Duodenal mucosa (tissue), 2 donors: ENCODE measurements at regions not wholly inside any gene's neighbourhood (a gene's known extent, or its start where the extent isn't known, plus 50 kb on each side); places are given as distances from the start of the nearest gene placed in this dataset.

Experiments
- H3K27ac ChIP-seq: one replicate; pipeline ENCODE4 v1.7.0; 2013; ENCODE audit warnings: low read depth, low read length
- H3K27me3 ChIP-seq, 2 donors: one replicate each; pipeline ENCODE4 v1.7.0; 2013; ENCODE audit warnings: low read length in 2 of 2, control low read depth in 1 of 2; ENCODE audit not compliant: insufficient read depth in 2 of 2, control insufficient read depth in 1 of 2
- H3K36me3 ChIP-seq, 2 donors: one replicate each; pipeline ENCODE4 v1.7.0; 2013; ENCODE audit warnings: low read length in 2 of 2, control low read depth in 1 of 2; ENCODE audit not compliant: insufficient read depth in 2 of 2, control insufficient read depth in 1 of 2
- H3K4me1 ChIP-seq, 2 donors: one replicate each; pipeline ENCODE4 v1.7.0; 2013; ENCODE audit warnings: low read length in 2 of 2, control low read depth in 1 of 2; ENCODE audit not compliant: insufficient read depth in 2 of 2, control insufficient read depth in 1 of 2
- H3K4me3 ChIP-seq, 2 donors: one replicate each; pipeline ENCODE4 v1.7.0; 2013; ENCODE audit warnings: low read length in 2 of 2, low read depth in 1 of 2
- H3K9ac ChIP-seq, 2 donors: one replicate each; pipeline ENCODE4 v1.7.0; 2013; ENCODE audit warnings: low read length in 2 of 2, low read depth in 1 of 2
- H3K9me3 ChIP-seq, 2 donors: one replicate each; pipeline ENCODE4 v1.7.0; 2013; ENCODE audit warnings: low read length in 2 of 2, control low read depth in 1 of 2; ENCODE audit not compliant: control insufficient read depth in 1 of 2

GRCh38 chr10:62511656-62512055, 137.5 kb downstream of the ZNF365 start:
- no peak overlapping the region for H3K4me3 ChIP-seq
- no peak overlapping the region for H3K9ac ChIP-seq
- no peaks in the 10 kb centered on the region for H3K9me3 ChIP-seq
- H3K4me1 ChIP-seq, result no peaks in the 10 kb centered on the region
- H3K27ac ChIP-seq, result no peak overlapping the region
- no peaks in the 10 kb centered on the region for H3K27me3 ChIP-seq
- no peaks in the 10 kb centered on the region for H3K36me3 ChIP-seq

- Histone ChIP-seq H3K27ac (no peak overlapping the region), H3K9ac (no peak overlapping the region), H3K9me3 (no peaks in the 10 kb centered on the region), H3K4me3 (no peak overlapping the region), H3K27me3 (no peaks in the 10 kb centered on the region), H3K4me1 (no peaks in the 10 kb centered on the region), H3K36me3 (no peaks in the 10 kb centered on the region)
Measured at GRCh38 chr10:62512732-62513475, 138.7 kb downstream of the ZNF365 start.

- H3K9me3 ChIP-seq, result no peaks in the 10 kb centered on the region
- H3K4me1 ChIP-seq, result no peaks in the 10 kb centered on the region
- H3K4me3 ChIP-seq, result no peak overlapping the region
- H3K36me3 ChIP-seq, result no peaks in the 10 kb centered on the region
- no peaks in the 10 kb centered on the region for H3K27me3 ChIP-seq
- H3K9ac ChIP-seq, result no peak overlapping the region
- no peak overlapping the region for H3K27ac ChIP-seq
Measured at GRCh38 chr10:62514079-62514693, 140.0 kb downstream of the ZNF365 start.

- Histone ChIP-seq H3K27me3 (no peaks in the 10 kb centered on the region), H3K4me1 (no peaks in the 10 kb centered on the region), H3K4me3 (no peak overlapping the region), H3K36me3 (no peaks in the 10 kb centered on the region), H3K9ac (no peak overlapping the region), H3K27ac (no peak overlapping the region), H3K9me3 (no peaks in the 10 kb centered on the region)
Measured at GRCh38 chr10:62517252-62517651, 143.1 kb downstream of the ZNF365 start.

- no peaks in the 10 kb centered on the region for H3K9me3 ChIP-seq
- no peaks in the 10 kb centered on the region for H3K4me1 ChIP-seq
- H3K36me3 ChIP-seq, result no peaks in the 10 kb centered on the region
- H3K4me3 ChIP-seq, result no peak overlapping the region
- no peak overlapping the region for H3K9ac ChIP-seq
- no peaks in the 10 kb centered on the region for H3K27me3 ChIP-seq
- H3K27ac ChIP-seq, result no peak overlapping the region
Measured at GRCh38 chr10:62527019-62527827, 153.1 kb downstream of the ZNF365 start.

- H3K27ac ChIP-seq, result no peak overlapping the region
- H3K9me3 ChIP-seq, result no peaks in the 10 kb centered on the region
- no peaks in the 10 kb centered on the region for H3K4me1 ChIP-seq
- no peaks in the 10 kb centered on the region for H3K27me3 ChIP-seq
- no peak overlapping the region for H3K9ac ChIP-seq
- no peak overlapping the region for H3K4me3 ChIP-seq
- H3K36me3 ChIP-seq, result no peaks in the 10 kb centered on the region
Measured at GRCh38 chr10:62528441-62528840, 154.3 kb downstream of the ZNF365 start.

- Histone ChIP-seq H3K4me3 (no peak overlapping the region), H3K9ac (no peak overlapping the region), H3K9me3 (no peaks in the 10 kb centered on the region), H3K27me3 (no peaks in the 10 kb centered on the region), H3K36me3 (no peaks in the 10 kb centered on the region), H3K27ac (no peak overlapping the region), H3K4me1 (no peaks in the 10 kb centered on the region)
Measured at GRCh38 chr10:62529396-62529795, 155.2 kb downstream of the ZNF365 start.

GRCh38 chr10:62534031-62534430, 159.9 kb downstream of the ZNF365 start:
- H3K27ac ChIP-seq, result no peak overlapping the region
- no peak overlapping the region for H3K9ac ChIP-seq
- no peaks in the 10 kb centered on the region for H3K4me1 ChIP-seq
- no peaks in the 10 kb centered on the region for H3K9me3 ChIP-seq
- no peaks in the 10 kb centered on the region for H3K36me3 ChIP-seq
- no peaks in the 10 kb centered on the region for H3K27me3 ChIP-seq
- H3K4me3 ChIP-seq, result no peak overlapping the region

GRCh38 chr10:62538606-62539005, 164.4 kb downstream of the ZNF365 start:
- Histone ChIP-seq H3K36me3 (no peaks in the 10 kb centered on the region), H3K4me1 (no peaks in the 10 kb centered on the region), H3K27me3 (no peaks in the 10 kb centered on the region), H3K4me3 (no peak overlapping the region), H3K9ac (no peak overlapping the region), H3K27ac (no peak overlapping the region), H3K9me3 (no peaks in the 10 kb centered on the region)

GRCh38 chr10:62540389-62540788, 166.2 kb downstream of the ZNF365 start:
- Histone ChIP-seq H3K4me1 (no peaks in the 10 kb centered on the region), H3K9me3 (no peaks in the 10 kb centered on the region), H3K36me3 (no peaks in the 10 kb centered on the region), H3K4me3 (no peak overlapping the region), H3K27ac (no peak overlapping the region), H3K9ac (no peak overlapping the region), H3K27me3 (no peaks in the 10 kb centered on the region)
